ENCODE measurements at regions not wholly inside any gene's neighbourhood (a gene's known extent, or its start where the extent isn't known, plus 50 kb on each side); places are given as distances from the start of the nearest gene placed in this dataset.
"Not testable (repeated sequence)": the region's sequence is repeated elsewhere in the genome, so short reads cannot be mapped to it uniquely, and the experiment has no call there.

DNA sequence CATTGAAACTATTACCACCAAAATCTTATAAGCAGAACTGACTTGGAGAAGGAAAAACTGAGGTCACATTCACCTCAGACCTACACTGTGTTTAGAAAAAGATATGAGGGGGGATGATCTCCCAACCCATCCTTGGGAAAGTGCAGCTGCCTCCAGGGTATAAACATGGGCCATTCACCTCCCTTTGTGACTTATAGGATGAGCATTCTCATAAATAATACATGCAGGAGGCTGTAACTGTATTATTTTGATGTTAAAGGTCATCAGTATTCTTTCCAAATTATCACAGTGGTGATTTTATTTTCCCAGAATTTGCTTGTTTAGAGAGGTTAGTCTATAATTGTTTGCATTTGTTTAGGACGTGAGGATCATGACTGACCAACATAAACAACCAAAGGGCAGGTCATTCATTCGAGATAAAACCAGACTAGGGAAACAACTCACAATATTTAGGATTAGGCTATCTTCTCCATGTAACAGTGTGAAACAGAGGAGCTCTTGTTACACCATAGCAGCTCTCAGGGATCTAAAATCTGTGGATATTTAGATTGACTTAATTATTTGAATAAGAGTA is 109.2 kb upstream of the NR5A2 start:
- Histone ChIP-seq H3K27ac (no peak overlapping the region), H3K4me3 (no peak overlapping the region), H3K27me3 (no peaks in the 10 kb centered on the region), H3K79me2 (ENCODE audit: low read depth) (no peaks in the 10 kb centered on the region), H3K4me2 (no peak overlapping the region), H2AFZ (replicated peaks) (no peak overlapping the region), H3K4me1 (no peaks in the 10 kb centered on the region), H3F3A (ENCODE audit: low read depth) (no peaks in the 10 kb centered on the region), H3K9ac (no peak overlapping the region), H4K20me1 (ENCODE audit: low read depth) (no peaks in the 10 kb centered on the region), H3K36me3 (no peaks in the 10 kb centered on the region), H3K9me3 (ENCODE audit: low read depth) (no peaks in the 10 kb centered on the region)
- no peak for DNase-seq (ENCODE audit: low spot score)
- Mint-ChIP-seq H3K27ac (no peak overlapping the region), H3K36me3 (no peaks in the 10 kb centered on the region), H3K4me1 (no peaks in the 10 kb centered on the region), H3K27me3 (ENCODE audit: insufficient read depth, low read depth) (no peaks in the 10 kb centered on the region), H3K9me3 (peaks cover 10% of the 10 kb centered on the region), H3K4me3 (no peak overlapping the region)
- TF ChIP-seq EZH2phosphoT487 (IDR thresholded peaks at IDR 0.05) (no peak), EZH2 (IDR thresholded peaks at IDR 0.05) (no peak)
- TF ChIP-seq, protein P1, sequence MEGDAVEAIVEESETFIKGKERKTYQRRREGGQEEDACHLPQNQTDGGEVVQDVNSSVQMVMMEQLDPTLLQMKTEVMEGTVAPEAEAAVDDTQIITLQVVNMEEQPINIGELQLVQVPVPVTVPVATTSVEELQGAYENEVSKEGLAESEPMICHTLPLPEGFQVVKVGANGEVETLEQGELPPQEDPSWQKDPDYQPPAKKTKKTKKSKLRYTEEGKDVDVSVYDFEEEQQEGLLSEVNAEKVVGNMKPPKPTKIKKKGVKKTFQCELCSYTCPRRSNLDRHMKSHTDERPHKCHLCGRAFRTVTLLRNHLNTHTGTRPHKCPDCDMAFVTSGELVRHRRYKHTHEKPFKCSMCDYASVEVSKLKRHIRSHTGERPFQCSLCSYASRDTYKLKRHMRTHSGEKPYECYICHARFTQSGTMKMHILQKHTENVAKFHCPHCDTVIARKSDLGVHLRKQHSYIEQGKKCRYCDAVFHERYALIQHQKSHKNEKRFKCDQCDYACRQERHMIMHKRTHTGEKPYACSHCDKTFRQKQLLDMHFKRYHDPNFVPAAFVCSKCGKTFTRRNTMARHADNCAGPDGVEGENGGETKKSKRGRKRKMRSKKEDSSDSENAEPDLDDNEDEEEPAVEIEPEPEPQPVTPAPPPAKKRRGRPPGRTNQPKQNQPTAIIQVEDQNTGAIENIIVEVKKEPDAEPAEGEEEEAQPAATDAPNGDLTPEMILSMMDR (IDR thresholded peaks at IDR 0.05) = no peak

DNA sequence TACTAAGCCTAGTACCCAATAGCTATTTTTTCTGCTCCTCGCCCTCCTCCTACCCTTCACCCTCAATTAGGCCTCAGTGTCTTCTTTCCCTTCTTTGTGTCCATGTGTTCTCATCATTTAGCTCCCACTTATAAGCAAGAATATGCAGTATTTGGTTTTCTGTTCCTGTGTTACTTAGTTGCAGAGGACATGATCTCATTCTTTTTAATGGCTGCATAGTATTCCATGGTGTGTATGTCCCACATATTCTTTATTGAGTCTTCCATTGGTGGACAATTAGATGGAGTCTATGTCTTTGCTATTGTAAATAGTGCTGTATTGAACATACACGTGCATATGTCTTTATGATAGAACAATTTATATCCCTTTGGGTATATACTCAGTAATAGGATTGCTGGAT is 106.9 kb upstream of the NR5A2 start:
- no peaks in the 10 kb centered on the region for H3K36me3 ChIP-seq
- H3K27ac ChIP-seq = no peak overlapping the region
- Mint-ChIP-seq H3K4me3 (no peak overlapping the region), H3K9me3 (peaks cover 10% of the 10 kb centered on the region), H3K27ac (no peak overlapping the region), H3K36me3 (no peaks in the 10 kb centered on the region), H3K4me1 (no peaks in the 10 kb centered on the region), H3K27me3 (ENCODE audit: insufficient read depth, low read depth) (no peaks in the 10 kb centered on the region)
- TF ChIP-seq EZH2phosphoT487 (IDR thresholded peaks at IDR 0.05) (no peak), EZH2 (IDR thresholded peaks at IDR 0.05) (no peak)
- TF ChIP-seq, protein P1 (IDR thresholded peaks at IDR 0.05) = no peak
- H3K4me2 ChIP-seq = no peak overlapping the region
- no peak overlapping the region for H3K9ac ChIP-seq
- H3K79me2 ChIP-seq (ENCODE audit: low read depth) = no peaks in the 10 kb centered on the region
- H4K20me1 ChIP-seq (ENCODE audit: low read depth) = no peaks in the 10 kb centered on the region
- H3F3A ChIP-seq (ENCODE audit: low read depth) = no peaks in the 10 kb centered on the region
- no peak overlapping the region for H3K4me3 ChIP-seq
- no peaks in the 10 kb centered on the region for H3K27me3 ChIP-seq
- no peak for DNase-seq (ENCODE audit: low spot score)
- no peaks in the 10 kb centered on the region for H3K4me1 ChIP-seq
- no peaks in the 10 kb centered on the region for H3K9me3 ChIP-seq (ENCODE audit: low read depth)
- H2AFZ ChIP-seq (replicated peaks) = no peak overlapping the region

DNA sequence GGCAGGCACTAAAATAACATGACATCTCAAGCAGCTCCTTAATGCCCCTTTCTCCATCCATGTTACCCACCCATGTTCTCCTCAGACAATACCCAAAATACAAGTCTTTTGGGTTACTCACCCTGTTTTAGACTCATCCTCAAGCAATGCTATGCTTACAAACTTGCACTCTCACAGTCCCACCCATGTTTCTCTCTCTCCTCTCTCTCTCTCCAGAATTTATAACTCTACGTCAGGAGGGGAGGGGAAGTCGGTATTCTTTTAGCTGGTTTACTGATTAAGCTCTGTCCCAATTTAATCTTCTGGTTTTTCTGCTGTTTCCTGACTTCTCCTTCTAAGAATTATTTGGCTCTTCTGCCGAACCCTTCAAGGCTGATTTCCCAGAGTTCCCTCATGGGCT is 98.0 kb upstream of the NR5A2 start:
- no peak overlapping the region for H2AFZ ChIP-seq (replicated peaks)
- H3K4me2 ChIP-seq = no peak overlapping the region
- no peaks in the 10 kb centered on the region for H3F3A ChIP-seq (ENCODE audit: low read depth)
- H3K9me3 ChIP-seq (ENCODE audit: low read depth) = no peaks in the 10 kb centered on the region
- Mint-ChIP-seq H3K9me3 (no peaks in the 10 kb centered on the region), H3K27ac (no peak overlapping the region), H3K4me1 (no peaks in the 10 kb centered on the region), H3K27me3 (ENCODE audit: insufficient read depth, low read depth) (peaks cover 3% of the 10 kb centered on the region), H3K4me3 (no peak overlapping the region), H3K36me3 (no peaks in the 10 kb centered on the region)
- no peaks in the 10 kb centered on the region for H4K20me1 ChIP-seq (ENCODE audit: low read depth)
- H3K27me3 ChIP-seq = no peaks in the 10 kb centered on the region
- H3K4me1 ChIP-seq = no peaks in the 10 kb centered on the region
- no peak overlapping the region for H3K4me3 ChIP-seq
- TF ChIP-seq EZH2 (IDR thresholded peaks at IDR 0.05) = no peak
- no peak for TF ChIP-seq EZH2phosphoT487 (IDR thresholded peaks at IDR 0.05)
- TF ChIP-seq, protein P1 (IDR thresholded peaks at IDR 0.05) = no peak
- DNase-seq (ENCODE audit: low spot score) = no peak
- H3K9ac ChIP-seq = no peak overlapping the region
- H3K36me3 ChIP-seq = no peaks in the 10 kb centered on the region
- H3K79me2 ChIP-seq (ENCODE audit: low read depth) = no peaks in the 10 kb centered on the region
- H3K27ac ChIP-seq = no peak overlapping the region

DNA sequence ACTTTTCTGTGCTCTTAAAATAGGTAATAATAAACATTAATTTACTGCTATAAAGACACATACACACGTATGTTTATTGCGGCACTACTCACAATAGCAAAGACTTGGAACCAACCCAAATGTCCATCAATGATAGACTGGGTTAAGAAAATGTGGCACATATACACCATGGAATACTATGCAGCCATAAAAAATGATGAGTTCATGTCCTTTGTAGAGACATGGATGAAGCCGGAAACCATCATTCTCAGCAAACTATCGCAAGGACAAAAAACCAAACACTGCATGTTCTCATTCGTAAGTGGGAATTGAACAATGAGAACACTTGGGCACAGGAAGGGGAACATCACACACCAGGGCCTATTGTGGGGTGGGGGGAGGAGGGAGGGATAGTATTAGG is 97.4 kb upstream of the NR5A2 start:
- not testable (repeated sequence) for H3K27ac ChIP-seq; H3K27me3 Mint-ChIP-seq (ENCODE audit: insufficient read depth, low read depth); H3K9ac ChIP-seq; H3K4me3 ChIP-seq; H3K4me1 ChIP-seq; H3K27me3 ChIP-seq; H3K79me2 ChIP-seq (ENCODE audit: low read depth); H3F3A ChIP-seq (ENCODE audit: low read depth); H3K27ac Mint-ChIP-seq; DNase-seq (ENCODE audit: low spot score); H4K20me1 ChIP-seq (ENCODE audit: low read depth); H3K36me3 ChIP-seq; H3K4me3 Mint-ChIP-seq; H3K4me1 Mint-ChIP-seq; H3K9me3 ChIP-seq (ENCODE audit: low read depth); H3K4me2 ChIP-seq; H2AFZ ChIP-seq (replicated peaks); H3K9me3 Mint-ChIP-seq; H3K36me3 Mint-ChIP-seq

Data from neural progenitor cell (in vitro differentiated cells).